HG03135 (cell line): ENCODE measurements at regions not wholly inside any gene's neighbourhood (a gene's known extent, or its start where the extent isn't known, plus 50 kb on each side); places are given as distances from the start of the nearest gene placed in this dataset.
"Not testable (repeated sequence)": the region's sequence is repeated elsewhere in the genome, so short reads cannot be mapped to it uniquely, and the experiment has no call there.

ENCODE experiments used
- ATAC-seq: cut with Tn5 transposase; IDR thresholded peaks from one replicate; pipeline ENCODE4 v1.9.1; 2021; ENCODE audit warnings: mild to moderate bottlenecking, moderate library complexity; ENCODE audit not compliant: unreplicated experiment

DNA sequence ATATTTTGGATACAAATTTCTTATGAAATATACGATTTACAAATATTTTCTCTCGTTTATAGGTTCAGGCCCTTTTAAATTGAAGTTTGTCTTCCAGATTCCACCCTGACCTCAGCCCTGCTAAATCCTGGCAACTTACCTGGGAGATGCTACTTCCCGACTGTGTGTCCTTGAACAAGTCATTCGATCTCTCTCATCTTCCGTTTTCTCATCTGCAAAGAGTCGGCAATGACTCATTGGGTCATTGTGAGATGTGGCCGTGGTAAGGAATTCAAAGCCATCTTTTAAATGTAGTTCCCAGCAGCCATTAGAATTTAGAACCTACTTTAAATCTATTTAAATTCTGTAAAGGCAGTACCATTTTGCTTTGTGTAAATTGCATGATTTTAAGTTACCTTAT, 72.5 kb downstream of the LHX2 start:
- ATAC-seq = no peak

GRCh38 chr9:124087226-124087625, 75.7 kb downstream of the LHX2 start:
- no peak for ATAC-seq

GRCh38 chr9:124088476-124088837, 76.9 kb downstream of the LHX2 start:
- no peak for ATAC-seq

DNA sequence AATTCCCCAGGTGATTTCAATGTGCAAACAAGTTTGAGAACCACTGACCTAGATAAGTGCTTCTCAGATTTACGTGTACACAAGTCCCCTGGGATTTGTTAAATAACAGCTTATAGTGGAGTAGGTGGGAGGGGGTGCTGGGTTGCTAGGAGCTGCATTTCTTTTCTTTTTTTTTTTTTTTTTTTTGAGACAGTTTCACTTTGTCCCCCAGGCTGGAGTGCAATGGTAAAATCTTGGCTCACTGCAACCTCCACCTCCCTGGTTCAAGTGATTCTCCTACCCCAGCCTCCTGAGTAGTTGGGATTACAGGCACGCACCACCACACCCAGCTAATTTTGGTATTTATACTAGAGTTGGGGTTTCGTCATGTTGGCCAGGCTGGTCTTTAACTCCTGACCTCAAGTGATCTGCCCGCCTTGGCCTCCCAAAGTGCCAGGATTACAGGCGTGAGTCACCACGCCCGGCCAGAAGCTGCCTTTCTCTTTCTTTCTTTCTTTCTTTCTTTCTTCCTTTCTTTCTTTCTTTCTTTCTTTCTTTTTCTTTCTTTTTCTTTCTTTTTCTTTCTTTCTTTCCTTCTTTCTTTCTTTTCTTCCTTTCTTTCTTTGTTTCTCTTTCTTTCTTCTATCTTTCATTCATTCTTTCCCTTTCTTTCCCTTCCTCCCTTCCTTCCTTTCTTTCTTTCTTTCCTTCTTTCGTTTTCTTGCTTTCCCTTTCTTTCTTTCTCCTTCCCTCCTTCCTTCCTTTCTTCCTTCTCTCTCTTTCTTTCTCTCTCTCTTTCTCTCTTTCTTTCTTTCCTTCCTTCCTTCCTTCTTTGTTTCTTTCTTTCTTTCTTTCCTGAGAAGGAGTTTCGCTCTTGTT, 78.3 kb downstream of the LHX2 start:
- peak; percentile 73 for ATAC-seq

DNA sequence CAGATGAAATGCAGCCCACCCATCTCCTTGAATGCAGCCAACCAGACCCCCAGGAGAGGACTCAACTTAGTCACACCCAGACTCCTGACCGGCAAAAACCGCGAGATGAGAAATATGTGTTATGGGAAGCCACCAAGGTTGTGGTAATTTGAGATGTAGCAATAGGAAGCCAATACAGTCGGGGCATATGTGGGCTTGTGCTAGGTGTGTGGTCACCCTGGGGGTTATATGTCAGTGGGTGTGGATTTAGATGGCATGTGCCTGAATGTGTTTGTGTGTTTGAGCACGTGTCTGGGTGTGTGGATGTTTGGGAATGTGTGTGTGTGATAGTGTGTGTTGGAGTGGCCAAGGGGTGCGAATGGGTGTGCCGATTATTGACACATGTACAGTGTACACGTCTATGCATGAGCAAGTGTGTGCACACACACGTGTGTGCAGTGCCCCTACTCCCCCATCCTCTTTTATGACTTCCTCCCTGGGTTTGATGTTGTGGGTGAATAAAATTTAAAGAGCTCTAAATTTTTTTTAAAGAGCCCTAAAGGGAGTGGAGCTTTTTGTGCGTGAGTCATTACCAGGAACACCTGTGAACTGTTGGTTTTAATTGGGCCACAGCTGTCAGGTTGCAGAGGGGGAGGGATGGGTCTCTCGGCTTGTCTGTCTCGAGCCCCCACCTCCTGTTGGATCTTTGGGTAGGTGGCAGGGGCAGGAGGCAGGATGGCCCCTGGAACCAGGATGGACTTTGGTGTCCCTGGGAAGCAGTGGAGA, 86.8 kb downstream of the LHX2 start:
- no peak for ATAC-seq

DNA sequence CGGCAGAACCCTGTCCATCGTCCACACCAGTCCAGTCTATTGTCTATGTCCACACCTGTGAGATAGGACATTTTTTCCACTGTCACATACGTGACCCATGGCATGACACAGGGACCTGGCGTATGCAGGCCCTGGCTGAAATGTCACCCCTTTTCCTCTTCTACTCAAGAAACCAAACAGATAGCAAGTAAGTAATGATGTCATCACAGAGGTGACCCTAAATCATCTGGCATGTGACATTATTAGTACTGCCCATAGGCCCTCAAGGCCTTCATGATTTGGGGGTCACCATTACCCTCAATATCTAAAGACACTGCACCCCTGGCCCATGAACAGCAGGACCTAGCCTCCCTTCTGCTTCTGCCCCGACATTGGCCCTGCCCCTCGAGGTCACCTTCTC, 88.3 kb downstream of the LHX2 start:
- no peak for ATAC-seq

GRCh38 chr9:124101215-124101968, 89.8 kb downstream of the LHX2 start:
- ATAC-seq = no peak

- ATAC-seq = no peak
These were observed 90.4 kb downstream of the LHX2 start for GRCh38 chr9:124101969-124102345.

- ATAC-seq = no peak
These were observed 90.8 kb downstream of the LHX2 start for GRCh38 chr9:124102363-124102762.

GRCh38 chr9:124105266-124105665, 93.7 kb downstream of the LHX2 start:
- no peak for ATAC-seq

DNA sequence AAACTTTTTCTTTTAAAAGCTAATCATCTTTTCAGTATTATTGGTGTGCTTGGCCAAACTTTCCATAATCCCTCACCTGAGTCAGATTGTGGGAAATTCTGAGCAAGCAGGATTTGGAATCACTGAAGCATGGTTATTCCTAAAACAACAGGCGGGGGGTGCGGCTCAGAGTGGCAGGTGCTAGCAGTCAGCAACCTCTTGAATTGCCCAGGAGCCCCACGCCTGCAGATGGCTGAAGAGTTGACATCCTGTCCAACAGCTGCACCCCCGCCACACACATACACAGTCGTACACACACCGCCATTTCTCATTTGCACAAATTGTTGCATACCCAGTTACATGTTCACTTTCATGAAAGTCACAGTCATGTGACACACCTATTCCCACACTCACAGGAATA, 96.6 kb downstream of the LHX2 start:
- no peak for ATAC-seq

DNA sequence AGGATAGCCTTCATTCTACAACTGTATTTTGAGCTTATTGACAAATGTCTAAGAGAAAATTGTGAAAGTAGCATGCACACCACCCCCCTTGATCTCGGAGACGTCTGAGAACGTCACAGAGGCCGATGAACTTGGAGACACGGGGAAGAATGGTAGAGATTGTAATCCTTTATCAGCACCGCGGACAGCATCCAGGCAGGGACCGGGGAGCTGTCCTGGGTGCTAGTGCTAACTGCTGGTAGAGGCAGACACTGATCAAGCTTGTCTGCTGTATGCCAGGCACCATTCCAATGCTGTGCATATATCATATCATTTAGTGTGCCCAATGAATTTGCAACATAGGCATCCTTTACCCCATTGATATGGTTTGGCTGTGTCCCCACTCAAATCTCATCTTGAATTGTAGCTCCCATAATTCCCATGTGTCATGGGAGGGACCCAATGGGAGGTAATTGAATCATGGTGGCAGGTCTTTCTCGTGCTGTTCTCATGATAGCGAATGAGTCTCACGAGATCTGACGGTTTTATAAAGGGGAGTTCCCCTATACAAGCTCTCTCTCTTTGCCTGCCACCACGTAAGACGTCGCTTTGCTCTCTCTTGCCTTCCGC, 98.8 kb downstream of the LHX2 start:
- ATAC-seq = no peak

DNA sequence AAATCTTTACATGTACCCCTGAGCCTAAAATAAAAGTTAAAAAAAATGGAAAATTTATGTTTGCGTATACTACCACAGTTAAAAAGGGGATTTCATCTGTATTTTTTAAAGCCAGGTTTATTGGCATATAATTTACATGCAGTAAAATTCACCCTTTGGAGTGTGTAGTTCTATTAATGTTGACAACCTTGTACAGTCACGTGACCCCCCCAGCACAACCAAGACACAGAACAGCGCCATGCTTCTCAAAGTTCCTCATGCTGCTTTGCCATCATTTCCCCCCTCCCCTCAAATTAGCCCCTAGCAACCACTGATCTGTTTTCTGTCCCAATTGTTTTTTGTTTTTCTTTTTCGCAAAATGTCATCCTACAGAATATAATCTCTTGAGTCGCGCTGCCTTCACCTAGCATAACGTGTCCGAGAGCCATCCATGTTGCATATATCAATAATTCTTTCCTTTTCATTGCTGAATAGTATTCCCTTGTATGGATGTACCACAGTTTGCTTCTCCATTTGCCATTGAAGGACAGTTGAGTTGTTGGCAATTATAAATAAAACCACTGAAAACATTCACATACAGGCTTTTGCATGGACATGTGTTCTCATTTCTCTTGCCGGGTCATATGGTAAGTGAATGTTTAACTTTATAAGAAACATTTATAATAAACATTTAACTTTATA, 105.3 kb downstream of the LHX2 start:
- no peak for ATAC-seq

DNA sequence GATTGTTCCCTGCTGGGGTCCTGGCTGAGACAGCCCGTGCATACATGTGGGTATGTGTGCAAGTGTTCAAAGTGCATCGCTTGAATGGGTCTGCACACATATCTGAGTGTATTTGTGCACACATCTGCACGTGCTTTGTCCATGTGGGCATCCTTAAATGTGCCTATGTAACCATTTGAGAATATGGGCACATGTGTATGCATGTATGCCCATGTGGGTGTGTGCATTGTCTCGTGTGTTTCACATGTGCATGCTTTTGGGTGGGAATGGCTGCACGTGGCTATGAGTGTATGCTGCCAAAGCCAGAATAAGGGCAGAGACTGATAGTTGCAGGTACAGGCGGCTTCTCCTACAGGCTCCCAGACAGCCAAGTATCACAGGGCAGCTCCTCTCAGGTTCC, 107.3 kb downstream of the LHX2 start:
- ATAC-seq = no peak

- ATAC-seq = no peak
These were observed 108.7 kb downstream of the LHX2 start for GRCh38 chr9:124120272-124120671.

- no peak for ATAC-seq
These were observed 110.2 kb downstream of the LHX2 start for GRCh38 chr9:124121725-124122124.

GRCh38 chr9:124122321-124122720, 110.8 kb downstream of the LHX2 start:
- ATAC-seq = no peak

DNA sequence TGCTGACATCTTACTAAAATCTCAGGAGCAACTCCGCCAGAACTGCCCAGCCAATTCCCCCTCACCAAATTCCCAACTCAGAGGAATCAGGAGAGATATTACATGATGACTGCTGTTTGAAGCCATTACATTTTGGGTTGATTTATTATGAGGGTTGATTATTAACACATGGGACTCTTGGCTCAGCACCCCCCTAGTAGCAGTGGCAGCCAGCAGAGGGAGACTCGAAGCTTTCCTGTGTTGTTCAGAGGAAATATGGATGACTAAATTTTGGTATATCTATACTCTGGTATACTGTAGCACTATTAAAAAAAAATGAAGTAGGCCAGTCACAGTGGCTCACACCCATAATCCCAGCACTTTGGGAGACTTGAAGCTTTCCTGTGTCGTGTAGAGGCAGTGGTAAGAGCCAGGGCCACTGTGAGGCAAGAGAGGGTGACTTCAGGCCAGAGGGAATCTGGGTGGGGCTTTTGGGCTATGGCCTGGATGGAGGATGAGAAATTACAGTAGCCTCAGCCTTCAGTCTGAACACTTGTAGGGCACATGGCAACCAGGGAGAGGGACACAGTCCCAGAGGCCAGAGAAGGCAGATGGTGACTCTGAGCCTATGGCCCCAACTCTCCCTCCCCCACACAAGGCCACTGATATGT, 111.4 kb downstream of the LHX2 start:
- no peak for ATAC-seq

DNA sequence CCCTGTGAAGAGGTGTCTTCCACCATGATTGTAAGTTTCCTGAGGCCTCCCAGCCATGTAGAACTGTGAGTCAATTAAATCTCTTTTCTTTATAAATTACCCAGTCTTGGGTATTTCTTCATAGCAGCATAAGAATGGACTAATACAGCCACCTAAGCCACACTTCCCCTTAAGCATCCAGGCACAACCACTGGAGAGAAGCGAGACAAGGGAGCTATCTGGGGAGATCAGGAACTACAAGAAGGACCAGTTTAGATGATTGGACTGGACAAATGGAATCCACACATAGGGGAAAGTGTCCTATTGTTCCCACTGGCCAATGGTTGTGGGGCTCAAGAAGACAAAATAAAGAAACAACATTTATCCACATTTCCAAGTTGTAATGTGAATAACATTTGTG, 112.1 kb downstream of the LHX2 start:
- not testable (repeated sequence) for ATAC-seq
